BLaER1 (cell line): ENCODE measurements at regions not wholly inside any gene's neighbourhood (a gene's known extent, or its start where the extent isn't known, plus 50 kb on each side); places are given as distances from the start of the nearest gene placed in this dataset.
"Not testable (repeated sequence)": the region's sequence is repeated elsewhere in the genome, so short reads cannot be mapped to it uniquely, and the experiment has no call there.

Experiments used
- H3K27ac ChIP-seq: shearing (Covaris generic); formaldehyde crosslinking; 2 replicates; pipeline ENCODE4 v1.8.1; 2022
- H3K27me3 ChIP-seq: shearing (Covaris generic); formaldehyde crosslinking; 2 replicates; pipeline ENCODE4 v1.8.1; 2022
- H3K36me3 ChIP-seq: shearing (Covaris generic); formaldehyde crosslinking; 2 replicates; pipeline ENCODE4 v1.8.1; 2022
- H3K4me1 ChIP-seq: shearing (Covaris generic); formaldehyde crosslinking; 2 replicates; pipeline ENCODE4 v1.8.1; 2022
- H3K4me2 ChIP-seq: shearing (Covaris generic); formaldehyde crosslinking; 2 replicates; pipeline ENCODE4 v1.8.1; 2022
- H3K4me3 ChIP-seq: shearing (Covaris generic); formaldehyde crosslinking; 2 replicates; pipeline ENCODE4 v1.8.1; 2022
- H3K9ac ChIP-seq: shearing (Covaris generic); formaldehyde crosslinking; 2 replicates; pipeline ENCODE4 v1.8.1; 2022
- H3K9me3 ChIP-seq: shearing (Covaris generic); formaldehyde crosslinking; 2 replicates; pipeline ENCODE4 v1.8.1; 2022
- H4K20me1 ChIP-seq: shearing (Covaris generic); formaldehyde crosslinking; 2 replicates; pipeline ENCODE4 v1.8.1; 2022
- Cebpa-rat ChIP-seq: shearing (Covaris generic); IDR thresholded peaks from 2 replicates; pipeline ENCODE4 v1.8.1; 2022

DNA sequence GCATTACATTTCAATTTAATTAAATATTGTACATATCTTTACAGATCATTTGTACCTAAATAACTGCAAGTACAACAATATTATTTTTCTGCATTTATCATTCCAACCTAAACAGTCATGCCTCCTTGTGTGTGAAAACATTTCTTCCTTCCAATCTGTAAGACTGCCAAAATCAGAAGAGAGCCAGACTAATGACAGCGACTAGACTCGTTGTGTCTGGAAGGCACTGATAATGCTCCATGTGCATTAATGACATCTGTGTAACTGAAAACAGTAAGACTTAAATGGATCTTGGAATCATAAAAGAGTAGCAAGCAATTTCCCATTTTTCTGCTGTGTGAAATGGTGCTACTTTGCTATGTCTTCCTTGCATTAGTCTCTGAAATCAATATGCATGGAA lies 278.0 kb upstream of the DSEL start:
- Histone ChIP-seq H3K27ac (no peak overlapping the region), H3K9ac (no peak overlapping the region), H4K20me1 (no peaks in the 10 kb centered on the region), H3K4me2 (no peak overlapping the region), H3K27me3 (no peaks in the 10 kb centered on the region), H3K36me3 (no peaks in the 10 kb centered on the region), H3K9me3 (no peaks in the 10 kb centered on the region), H3K4me3 (no peak overlapping the region), H3K4me1 (no peaks in the 10 kb centered on the region)
- TF ChIP-seq Cebpa-rat, result no peak

DNA sequence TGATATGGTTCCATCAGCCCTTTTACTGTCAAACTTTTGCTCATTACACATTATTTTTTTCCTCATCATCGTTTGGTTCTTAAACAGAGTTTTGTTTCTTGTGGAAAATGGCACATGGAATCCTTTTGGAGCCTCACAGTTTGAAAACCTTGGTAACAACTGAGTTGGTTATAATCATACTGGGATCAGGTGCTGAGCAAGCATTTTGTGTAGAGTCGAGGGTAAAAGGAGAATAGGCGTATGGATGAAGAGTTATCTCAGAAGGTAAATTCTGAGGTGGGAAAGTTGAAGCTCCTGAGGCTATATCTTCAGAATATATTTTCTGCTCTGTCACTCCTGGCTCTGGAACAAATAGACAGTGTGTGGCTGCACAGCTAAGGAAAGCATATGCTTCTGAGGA lies 274.0 kb upstream of the DSEL start:
- no peaks in the 10 kb centered on the region for H4K20me1 ChIP-seq
- H3K4me3 ChIP-seq, result no peak overlapping the region
- H3K4me1 ChIP-seq, result no peaks in the 10 kb centered on the region
- no peak overlapping the region for H3K27ac ChIP-seq
- no peak overlapping the region for H3K9ac ChIP-seq
- no peak overlapping the region for H3K4me2 ChIP-seq
- no peaks in the 10 kb centered on the region for H3K27me3 ChIP-seq
- H3K9me3 ChIP-seq, result no peaks in the 10 kb centered on the region
- no peaks in the 10 kb centered on the region for H3K36me3 ChIP-seq
- TF ChIP-seq Cebpa-rat, result no peak

DNA sequence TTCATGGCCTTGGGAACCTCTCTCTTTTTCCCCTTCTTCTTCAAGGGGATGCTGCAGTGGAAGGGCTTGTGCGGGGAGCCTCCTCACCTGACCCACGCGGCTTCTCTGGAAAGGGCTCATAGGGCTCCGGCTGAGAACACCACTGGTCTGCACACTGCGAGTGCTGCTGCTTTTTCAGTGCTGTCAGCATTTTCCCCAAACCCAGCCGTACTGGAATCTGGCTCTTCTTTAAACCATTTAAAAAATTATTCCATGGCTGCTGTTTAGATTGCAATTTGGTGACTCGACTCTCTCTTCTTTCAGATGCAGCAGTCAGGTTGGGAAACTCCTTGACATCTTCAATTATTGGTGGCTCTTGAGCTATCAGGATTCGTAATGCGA lies 272.6 kb upstream of the DSEL start:
- H4K20me1 ChIP-seq, result no peaks in the 10 kb centered on the region
- TF ChIP-seq Cebpa-rat, result no peak
- no peak overlapping the region for H3K4me3 ChIP-seq
- no peaks in the 10 kb centered on the region for H3K4me1 ChIP-seq
- no peak overlapping the region for H3K9ac ChIP-seq
- H3K36me3 ChIP-seq, result no peaks in the 10 kb centered on the region
- H3K9me3 ChIP-seq, result no peaks in the 10 kb centered on the region
- H3K4me2 ChIP-seq, result no peak overlapping the region
- H3K27me3 ChIP-seq, result no peaks in the 10 kb centered on the region
- H3K27ac ChIP-seq, result no peak overlapping the region

DNA sequence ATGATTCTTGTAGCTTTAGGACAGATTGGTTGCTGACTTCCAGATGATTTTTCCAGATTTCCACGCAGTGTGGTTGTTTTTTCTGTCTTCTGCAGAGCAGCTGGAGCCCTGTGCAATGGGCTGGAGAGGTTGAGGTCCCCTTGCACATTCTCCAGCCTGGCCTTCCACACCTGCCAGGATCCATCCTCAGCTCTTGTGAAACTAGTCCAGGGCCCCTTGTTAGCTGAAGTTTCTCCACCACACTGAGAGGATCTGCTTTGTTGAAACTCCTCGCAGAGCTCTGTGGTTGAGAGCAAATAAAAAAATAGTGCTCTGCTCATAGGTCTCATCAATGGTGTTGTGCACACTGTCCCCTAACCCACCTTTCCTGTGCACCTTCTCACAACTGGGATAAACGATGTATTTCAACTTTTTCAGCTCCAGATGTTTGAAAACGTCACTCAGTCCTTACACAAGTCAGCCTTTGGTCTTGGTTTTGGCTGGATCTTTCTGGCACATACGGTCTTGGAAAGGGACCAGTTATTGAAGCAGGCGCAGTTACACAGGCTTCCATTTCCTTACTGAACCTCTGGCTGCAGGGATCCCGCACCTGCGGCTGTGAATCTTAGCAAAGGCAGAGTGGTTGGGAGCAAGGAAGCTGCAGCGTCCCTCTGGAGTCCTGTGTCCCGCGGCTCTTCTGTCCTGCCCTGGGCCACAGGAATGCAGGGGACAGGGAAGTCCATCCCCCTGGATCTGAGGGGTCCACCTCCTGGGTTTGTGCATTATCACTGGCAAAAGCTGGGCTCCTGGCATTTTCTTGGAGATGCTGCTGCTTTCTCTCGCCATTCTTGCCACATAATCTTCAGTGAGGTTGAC lies 272.0 kb upstream of the DSEL start:
- Histone ChIP-seq H3K4me2 (no peak overlapping the region), H4K20me1 (no peaks in the 10 kb centered on the region), H3K27me3 (no peaks in the 10 kb centered on the region), H3K9ac (no peak overlapping the region), H3K36me3 (no peaks in the 10 kb centered on the region), H3K4me1 (no peaks in the 10 kb centered on the region), H3K27ac (no peak overlapping the region), H3K9me3 (no peaks in the 10 kb centered on the region), H3K4me3 (no peak overlapping the region)
- no peak for TF ChIP-seq Cebpa-rat

GRCh38 chr18:67783196-67783946 lies 266.9 kb upstream of the DSEL start:
- Histone ChIP-seq H3K4me1 (no peaks in the 10 kb centered on the region), H4K20me1 (no peaks in the 10 kb centered on the region), H3K9ac (no peak overlapping the region), H3K27ac (no peak overlapping the region), H3K4me2 (no peak overlapping the region), H3K36me3 (no peaks in the 10 kb centered on the region), H3K4me3 (no peak overlapping the region), H3K9me3 (no peaks in the 10 kb centered on the region), H3K27me3 (no peaks in the 10 kb centered on the region)
- no peak for TF ChIP-seq Cebpa-rat

GRCh38 chr18:67778016-67778415 lies 261.5 kb upstream of the DSEL start:
- no peak overlapping the region for H3K9ac ChIP-seq
- no peaks in the 10 kb centered on the region for H3K27me3 ChIP-seq
- no peaks in the 10 kb centered on the region for H4K20me1 ChIP-seq
- H3K36me3 ChIP-seq, result no peaks in the 10 kb centered on the region
- no peak for TF ChIP-seq Cebpa-rat
- H3K4me3 ChIP-seq, result no peak overlapping the region
- H3K4me1 ChIP-seq, result no peaks in the 10 kb centered on the region
- H3K27ac ChIP-seq, result no peak overlapping the region
- no peak overlapping the region for H3K4me2 ChIP-seq
- no peaks in the 10 kb centered on the region for H3K9me3 ChIP-seq

GRCh38 chr18:67776929-67777328 lies 260.4 kb upstream of the DSEL start:
- TF ChIP-seq Cebpa-rat, result no peak
- H3K9me3 ChIP-seq, result no peaks in the 10 kb centered on the region
- no peak overlapping the region for H3K4me3 ChIP-seq
- H3K4me2 ChIP-seq, result no peak overlapping the region
- no peak overlapping the region for H3K27ac ChIP-seq
- H3K9ac ChIP-seq, result no peak overlapping the region
- H3K4me1 ChIP-seq, result no peaks in the 10 kb centered on the region
- H4K20me1 ChIP-seq, result no peaks in the 10 kb centered on the region
- no peaks in the 10 kb centered on the region for H3K27me3 ChIP-seq
- no peaks in the 10 kb centered on the region for H3K36me3 ChIP-seq

GRCh38 chr18:67771271-67771670 lies 254.8 kb upstream of the DSEL start:
- no peaks in the 10 kb centered on the region for H3K9me3 ChIP-seq
- H3K9ac ChIP-seq, result no peak overlapping the region
- no peak for TF ChIP-seq Cebpa-rat
- H3K4me2 ChIP-seq, result peak overlapping the region; percentile 53
- no peak overlapping the region for H3K4me3 ChIP-seq
- H3K27ac ChIP-seq, result no peak overlapping the region
- H3K27me3 ChIP-seq, result no peaks in the 10 kb centered on the region
- no peaks in the 10 kb centered on the region for H3K36me3 ChIP-seq
- H4K20me1 ChIP-seq, result no peaks in the 10 kb centered on the region
- H3K4me1 ChIP-seq, result peaks cover 20% of the 10 kb centered on the region

- Histone ChIP-seq H3K27ac (no peak overlapping the region), H3K27me3 (no peaks in the 10 kb centered on the region), H4K20me1 (no peaks in the 10 kb centered on the region), H3K36me3 (no peaks in the 10 kb centered on the region), H3K4me2 (peak overlapping the region; percentile 53), H3K9me3 (no peaks in the 10 kb centered on the region), H3K4me3 (no peak overlapping the region), H3K9ac (no peak overlapping the region), H3K4me1 (peaks cover 20% of the 10 kb centered on the region)
- TF ChIP-seq Cebpa-rat, result no peak
Observed at GRCh38 chr18:67770520-67770919, 254.0 kb upstream of the DSEL start.

DNA sequence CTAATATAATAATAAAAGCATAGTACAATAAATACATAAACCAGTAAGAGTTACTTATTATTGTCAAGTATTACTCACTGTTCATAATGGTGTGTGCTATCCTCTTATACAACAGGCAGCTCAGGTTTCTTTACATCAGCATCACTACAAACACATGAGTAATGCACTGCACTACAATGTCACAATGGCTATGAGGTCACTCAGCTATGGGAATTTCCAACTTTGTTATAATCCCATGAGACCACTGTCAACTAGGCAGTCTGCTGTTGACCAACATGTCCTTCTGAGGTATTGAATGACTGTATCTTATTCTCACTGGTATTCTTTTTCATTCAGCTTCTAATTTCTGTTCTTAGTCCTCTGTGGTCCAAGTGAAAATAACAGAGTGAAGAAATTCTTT lies 250.4 kb upstream of the DSEL start:
- H3K4me1 ChIP-seq, result peaks cover 20% of the 10 kb centered on the region
- no peak overlapping the region for H3K27ac ChIP-seq

DNA sequence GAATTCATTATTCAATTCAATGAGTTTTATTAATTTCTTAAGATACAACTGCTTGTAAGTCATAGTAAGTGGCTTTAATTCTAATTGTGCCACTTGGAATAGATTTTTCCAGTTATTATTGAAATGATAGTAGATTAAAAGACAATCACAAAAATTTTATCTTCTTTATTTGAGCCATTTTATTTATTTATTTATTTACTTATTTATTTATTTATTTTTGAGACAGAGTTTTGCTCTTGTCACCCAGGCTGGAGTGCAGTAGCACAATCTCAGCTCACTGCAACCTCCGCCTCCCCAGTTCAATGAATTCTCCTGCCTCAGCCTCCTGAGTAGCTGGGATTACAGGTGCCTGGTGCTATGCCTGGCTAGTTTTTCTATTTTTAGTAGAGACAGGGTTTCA lies 235.7 kb upstream of the DSEL start:
- not testable (repeated sequence) for H3K27ac ChIP-seq, H3K9ac ChIP-seq, H3K4me2 ChIP-seq, H3K4me3 ChIP-seq, H4K20me1 ChIP-seq, H3K9me3 ChIP-seq, H3K36me3 ChIP-seq, H3K4me1 ChIP-seq, H3K27me3 ChIP-seq

More for the DNA sequence above, 250.4 kb upstream of the DSEL start:
- Histone ChIP-seq H3K9ac (no peak overlapping the region), H3K27me3 (no peaks in the 10 kb centered on the region), H3K4me2 (no peak overlapping the region), H3K4me3 (no peak overlapping the region), H3K36me3 (no peaks in the 10 kb centered on the region), H4K20me1 (no peaks in the 10 kb centered on the region), H3K9me3 (no peaks in the 10 kb centered on the region)
- no peak for TF ChIP-seq Cebpa-rat
